Memory B cell (primary cell): ENCODE measurements at regions not wholly inside any gene's neighbourhood (a gene's known extent, or its start where the extent isn't known, plus 50 kb on each side); places are given as distances from the start of the nearest gene placed in this dataset.
"Not testable (repeated sequence)": the region's sequence is repeated elsewhere in the genome, so short reads cannot be mapped to it uniquely, and the experiment has no call there.

Experiments used
- ATAC-seq: fragments of 150-1000 bp; cut with Tn5 transposase; 2 replicates; pipeline ENCODE4 v1.10.0; 2021; ENCODE audit warnings: low read depth, mild to moderate bottlenecking, moderate library complexity
- DNase-seq, 2 donors: peaks; one replicate each; pipeline ENCODE4 v3.0.0; 2022; ENCODE audit warnings: low spot score in 2 of 2
- H3K27ac Mint-ChIP-seq: one replicate; pipeline ENCODE4 v1.8.0; 2022; ENCODE audit warnings: mild to moderate bottlenecking, moderate library complexity, mixed read lengths
- H3K27me3 Mint-ChIP-seq: one replicate; pipeline ENCODE4 v1.8.0; 2022; ENCODE audit warnings: mixed read lengths
- H3K36me3 Mint-ChIP-seq: one replicate; pipeline ENCODE4 v1.8.0; 2022; ENCODE audit warnings: mild to moderate bottlenecking, mixed read lengths
- H3K4me1 Mint-ChIP-seq: one replicate; pipeline ENCODE4 v1.8.0; 2022; ENCODE audit warnings: mixed read lengths
- H3K4me3 Mint-ChIP-seq: one replicate; pipeline ENCODE4 v1.8.0; 2022; ENCODE audit warnings: mild to moderate bottlenecking, moderate library complexity, mixed read lengths
- H3K9me3 Mint-ChIP-seq: one replicate; pipeline ENCODE4 v1.8.0; 2022; ENCODE audit warnings: mixed read lengths

DNA sequence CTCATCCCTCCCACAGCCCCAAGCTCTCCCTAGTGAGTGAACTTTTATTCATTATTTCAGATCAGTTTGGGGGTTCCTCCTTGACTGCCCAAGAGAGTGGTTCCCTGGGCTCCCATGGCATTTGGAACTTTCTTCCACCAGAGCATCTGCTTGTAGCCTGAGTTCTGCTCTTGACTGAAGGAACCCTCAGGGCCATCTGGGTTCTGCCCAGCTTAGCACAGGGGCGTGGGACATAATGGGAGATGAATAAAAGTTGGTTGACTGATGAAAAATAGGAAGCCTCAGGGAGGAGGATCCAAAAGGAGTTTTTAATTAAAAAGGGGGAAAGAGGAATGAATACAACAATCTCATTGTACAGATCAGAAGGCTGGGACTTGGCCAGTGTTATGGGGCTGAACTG, 73.4 kb downstream of the CYTL1 start:
- no peaks in the 10 kb centered on the region for H3K9me3 Mint-ChIP-seq
- no peak for ATAC-seq
- H3K4me3 Mint-ChIP-seq, result no peak overlapping the region
- peak overlapping the region; percentile 64 for H3K27ac Mint-ChIP-seq
- no peak for DNase-seq
- peaks cover 15% of the 10 kb centered on the region for H3K4me1 Mint-ChIP-seq
- no peaks in the 10 kb centered on the region for H3K27me3 Mint-ChIP-seq
- peaks cover 2% of the 10 kb centered on the region for H3K36me3 Mint-ChIP-seq

DNA sequence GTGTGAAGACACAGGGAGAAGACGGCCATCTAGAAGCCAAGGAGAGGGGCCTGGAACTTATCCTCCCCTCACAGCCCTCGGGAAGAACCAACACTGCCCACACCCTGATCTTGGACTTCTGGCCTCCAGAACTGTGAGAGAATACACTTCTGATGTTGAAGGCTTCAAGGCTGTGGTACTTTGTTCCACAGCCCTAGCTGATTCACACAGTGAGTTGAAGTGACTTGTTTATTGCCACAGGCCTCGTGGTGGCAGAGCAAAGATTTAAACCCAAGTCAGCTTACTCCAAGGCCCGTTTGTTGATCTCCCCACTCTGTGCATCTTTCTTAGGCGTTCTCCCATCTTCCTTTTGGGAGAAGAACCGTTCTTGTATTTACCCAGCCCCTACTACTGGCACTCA, 72.8 kb downstream of the CYTL1 start:
- Mint-ChIP-seq H3K4me3 (no peak overlapping the region), H3K36me3 (peaks cover 2% of the 10 kb centered on the region), H3K9me3 (no peaks in the 10 kb centered on the region), H3K27me3 (no peaks in the 10 kb centered on the region), H3K27ac (peak overlapping the region; percentile 64), H3K4me1 (peaks cover 15% of the 10 kb centered on the region)
- DNase-seq (no peak), ATAC-seq (no peak)

- ATAC-seq (no peak), DNase-seq (no peak)
- no peak overlapping the region for H3K27ac Mint-ChIP-seq
- peaks cover 11% of the 10 kb centered on the region for H3K4me1 Mint-ChIP-seq
- H3K9me3 Mint-ChIP-seq, result peaks cover 2% of the 10 kb centered on the region
- H3K27me3 Mint-ChIP-seq, result no peaks in the 10 kb centered on the region
- H3K4me3 Mint-ChIP-seq, result no peak overlapping the region
- H3K36me3 Mint-ChIP-seq, result peaks cover 2% of the 10 kb centered on the region
Observed at GRCh38 chr4:4947721-4948120, 71.5 kb downstream of the CYTL1 start.

DNA sequence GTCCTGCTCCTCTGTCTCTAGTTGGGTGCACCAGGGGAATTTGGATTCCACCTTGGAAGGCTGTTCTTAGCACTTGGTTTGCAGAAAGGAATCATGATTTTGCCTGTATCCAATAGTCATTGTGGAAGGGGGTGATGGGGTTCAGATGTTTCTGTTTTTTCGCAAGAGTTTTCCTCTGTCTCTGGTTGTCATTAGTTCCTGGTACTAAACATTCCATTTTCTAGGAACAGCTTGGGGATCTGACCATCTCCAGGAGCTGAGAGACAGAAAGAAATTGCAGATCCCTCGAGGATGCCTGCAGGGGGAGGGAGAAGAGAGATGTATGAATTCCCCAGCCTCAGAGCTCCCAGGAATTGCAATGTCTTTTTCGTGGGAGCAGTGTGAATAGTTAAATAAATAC, 70.9 kb downstream of the CYTL1 start:
- no peak for ATAC-seq
- no peaks in the 10 kb centered on the region for H3K27me3 Mint-ChIP-seq
- DNase-seq, result no peak

GRCh38 chr4:4950561-4951290, 68.5 kb downstream of the CYTL1 start:
- Mint-ChIP-seq H3K4me3 (no peak overlapping the region), H3K36me3 (no peaks in the 10 kb centered on the region), H3K27me3 (no peaks in the 10 kb centered on the region), H3K27ac (no peak overlapping the region), H3K4me1 (no peaks in the 10 kb centered on the region), H3K9me3 (peaks cover 2% of the 10 kb centered on the region)
- DNase-seq (no peak), ATAC-seq (no peak)

More for the DNA sequence above, 70.9 kb downstream of the CYTL1 start:
- H3K36me3 Mint-ChIP-seq, result peaks cover 2% of the 10 kb centered on the region
- peaks cover 11% of the 10 kb centered on the region for H3K4me1 Mint-ChIP-seq
- no peak overlapping the region for H3K4me3 Mint-ChIP-seq
- H3K27ac Mint-ChIP-seq, result no peak overlapping the region
- H3K9me3 Mint-ChIP-seq, result peaks cover 2% of the 10 kb centered on the region

- Mint-ChIP-seq H3K27me3 (no peaks in the 10 kb centered on the region), H3K9me3 (peaks cover 2% of the 10 kb centered on the region), H3K4me3 (no peak overlapping the region), H3K36me3 (no peaks in the 10 kb centered on the region), H3K27ac (no peak overlapping the region), H3K4me1 (no peaks in the 10 kb centered on the region)
- DNase-seq (no peak), ATAC-seq (no peak)
Observed at GRCh38 chr4:4952273-4952672, 67.0 kb downstream of the CYTL1 start.

DNA sequence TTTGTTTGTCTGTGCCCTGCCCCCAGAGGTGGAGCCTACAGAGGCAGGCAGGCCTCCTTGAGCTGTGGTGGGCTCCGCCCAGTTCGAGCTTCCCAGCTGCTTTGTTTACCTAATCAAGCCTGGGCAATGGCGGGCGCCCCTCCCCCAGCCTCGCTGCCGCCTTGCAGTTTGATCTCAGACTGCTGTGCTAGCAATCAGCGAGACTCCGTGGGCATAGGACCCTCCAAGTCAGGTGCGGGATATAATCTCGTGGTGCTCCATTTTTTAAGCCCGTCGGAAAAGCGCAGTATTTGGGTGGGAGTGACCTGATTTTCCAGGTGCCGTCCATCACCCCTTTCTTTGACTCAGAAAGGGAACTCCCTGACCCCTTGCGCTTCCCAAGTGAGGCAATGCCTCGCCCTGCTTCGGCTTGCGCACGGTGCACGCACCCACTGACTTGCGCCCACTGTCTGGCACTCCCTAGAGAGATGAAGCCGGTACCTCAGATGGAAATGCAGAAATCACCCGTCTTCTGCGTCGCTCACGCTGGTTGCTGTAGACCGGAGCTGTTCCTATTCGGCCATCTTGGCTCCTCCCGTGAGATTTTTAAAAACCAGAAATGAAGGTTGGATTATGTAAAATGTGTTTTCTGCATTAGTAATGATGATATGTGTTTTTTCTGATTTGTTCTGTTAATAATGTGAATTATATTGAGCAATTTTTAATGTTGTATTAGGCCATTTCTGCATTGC, 59.7 kb downstream of the CYTL1 start:
- not testable (repeated sequence) for H3K36me3 Mint-ChIP-seq, H3K4me1 Mint-ChIP-seq, ATAC-seq, H3K27me3 Mint-ChIP-seq, DNase-seq, H3K27ac Mint-ChIP-seq, H3K4me3 Mint-ChIP-seq
- H3K9me3 Mint-ChIP-seq, result peaks cover 15% of the 10 kb centered on the region

- no peaks in the 10 kb centered on the region for H3K4me1 Mint-ChIP-seq
- ATAC-seq, result no peak
- peaks cover 6% of the 10 kb centered on the region for H3K27me3 Mint-ChIP-seq
- DNase-seq, result no peak
- H3K4me3 Mint-ChIP-seq, result no peak overlapping the region
- no peak overlapping the region for H3K27ac Mint-ChIP-seq
- peaks cover 17% of the 10 kb centered on the region for H3K9me3 Mint-ChIP-seq
- H3K36me3 Mint-ChIP-seq, result peaks cover 5% of the 10 kb centered on the region
Observed at GRCh38 chr4:4960574-4960973, 58.7 kb downstream of the CYTL1 start.

GRCh38 chr4:4961936-4962335, 57.3 kb downstream of the CYTL1 start:
- H3K27me3 Mint-ChIP-seq, result peaks cover 6% of the 10 kb centered on the region
- H3K9me3 Mint-ChIP-seq, result peaks cover 17% of the 10 kb centered on the region
- no peak overlapping the region for H3K27ac Mint-ChIP-seq
- H3K36me3 Mint-ChIP-seq, result peaks cover 5% of the 10 kb centered on the region
- H3K4me3 Mint-ChIP-seq, result no peak overlapping the region
- DNase-seq (no peak), ATAC-seq (no peak)
- H3K4me1 Mint-ChIP-seq, result no peaks in the 10 kb centered on the region

GRCh38 chr4:4962928-4963327, 56.3 kb downstream of the CYTL1 start:
- DNase-seq, result no peak
- Mint-ChIP-seq H3K4me1 (no peaks in the 10 kb centered on the region), H3K4me3 (no peak overlapping the region), H3K36me3 (peaks cover 5% of the 10 kb centered on the region), H3K27me3 (peaks cover 6% of the 10 kb centered on the region), H3K9me3 (peaks cover 17% of the 10 kb centered on the region), H3K27ac (no peak overlapping the region)
- no peak for ATAC-seq
